GM21360 (cell line): ENCODE measurements at regions not wholly inside any gene's neighbourhood (a gene's known extent, or its start where the extent isn't known, plus 50 kb on each side); places are given as distances from the start of the nearest gene placed in this dataset.

Experiments
- ATAC-seq: cut with Tn5 transposase; IDR thresholded peaks from one replicate; pipeline ENCODE4 v1.9.1; 2021; ENCODE audit warnings: mild to moderate bottlenecking, moderate library complexity; ENCODE audit not compliant: unreplicated experiment

DNA sequence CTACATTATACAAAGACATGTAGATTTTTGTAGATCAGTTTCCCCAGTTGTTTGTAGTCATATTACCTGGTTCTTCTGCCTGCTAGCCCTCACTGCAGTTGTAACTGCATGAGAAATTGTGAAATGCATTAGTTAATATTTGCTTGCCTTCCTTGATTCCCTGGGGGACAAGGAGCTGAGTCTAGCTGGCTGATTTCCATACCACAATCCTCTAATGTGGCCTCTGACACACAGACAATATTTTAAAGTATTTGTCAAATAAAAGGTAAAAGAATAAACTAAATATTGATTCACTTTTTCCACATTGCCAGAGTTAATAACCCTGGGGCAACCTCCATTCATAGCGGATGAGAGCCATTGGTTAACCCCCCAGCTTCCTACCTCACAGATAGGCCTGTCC lies 128.8 kb upstream of the TMEM132C start:
- no peak for ATAC-seq

DNA sequence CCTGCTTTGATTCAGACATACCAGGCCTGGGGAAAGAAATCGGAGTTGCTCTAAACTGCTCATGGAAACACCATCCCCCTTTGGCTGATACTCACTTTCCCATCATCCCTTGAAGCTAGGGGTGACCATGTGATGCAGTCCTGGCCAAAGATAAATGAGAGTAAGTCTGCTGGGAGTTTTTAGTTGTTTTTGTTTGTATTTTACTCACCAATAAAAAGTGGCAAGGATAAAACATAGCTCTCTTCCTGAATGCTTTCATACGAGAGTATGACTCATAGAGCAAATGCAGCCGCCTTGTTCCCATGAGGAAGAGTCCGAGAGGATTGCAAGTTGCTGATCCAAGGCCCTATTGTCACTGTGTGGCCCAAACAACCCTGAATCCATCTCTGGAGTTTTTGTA lies 126.4 kb upstream of the TMEM132C start:
- ATAC-seq = no peak

DNA sequence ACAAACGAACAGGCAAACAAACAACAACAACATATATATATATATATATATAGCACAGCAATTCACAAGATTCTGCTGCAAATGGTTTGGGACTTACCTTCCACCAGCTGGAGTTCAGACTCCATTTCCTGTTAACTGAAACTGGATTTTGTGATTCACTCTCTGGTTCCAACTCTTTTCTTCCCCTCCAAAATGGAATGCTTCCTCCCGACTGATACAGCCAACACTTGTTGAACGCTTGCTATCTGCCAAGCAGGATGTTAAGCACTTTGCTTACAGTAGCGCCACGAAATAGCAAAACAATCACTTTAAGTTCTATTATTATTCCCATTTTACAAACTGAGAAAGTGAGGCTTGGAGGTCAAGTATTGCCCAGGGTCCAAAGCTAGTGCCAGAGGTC lies 116.0 kb upstream of the TMEM132C start:
- ATAC-seq = no peak

DNA sequence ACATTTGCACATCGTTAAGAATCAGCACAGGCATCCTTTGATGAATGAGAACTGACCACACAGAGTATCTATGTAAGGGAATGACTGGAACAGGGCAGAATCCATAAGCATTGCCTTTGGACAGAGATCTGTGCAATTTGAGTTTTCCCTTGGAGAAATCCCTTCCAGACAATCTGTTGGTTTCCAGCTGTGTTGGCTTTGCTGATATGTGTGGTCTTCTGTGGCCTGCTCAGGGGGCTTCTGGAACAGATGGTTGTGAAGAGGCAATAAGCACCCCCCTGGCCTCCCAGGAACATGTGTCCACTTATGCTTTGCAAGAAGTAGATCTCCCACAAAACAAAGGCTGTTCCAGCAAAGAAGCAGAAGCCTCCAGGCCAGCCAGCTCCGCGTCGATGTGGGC lies 111.4 kb upstream of the TMEM132C start:
- ATAC-seq = no peak

DNA sequence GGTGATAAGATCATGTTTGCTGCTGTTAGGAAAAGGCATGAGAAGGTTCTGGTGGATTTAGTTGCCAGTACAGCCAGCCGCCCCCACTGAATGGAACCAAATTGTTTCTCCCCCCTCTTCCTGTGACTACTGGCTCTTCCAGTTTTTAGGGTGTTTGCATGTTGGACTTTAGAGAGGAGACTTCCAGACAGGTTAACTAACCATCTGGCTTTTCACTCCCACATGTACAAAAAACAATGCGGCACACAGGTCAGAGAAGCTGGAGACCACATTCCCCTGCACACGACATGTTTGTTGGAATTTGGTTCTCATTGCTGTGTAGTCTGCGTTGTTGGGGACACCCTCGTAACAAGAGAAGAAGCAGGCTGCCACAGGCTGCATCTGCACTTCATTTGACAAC lies 103.9 kb upstream of the TMEM132C start:
- no peak for ATAC-seq

DNA sequence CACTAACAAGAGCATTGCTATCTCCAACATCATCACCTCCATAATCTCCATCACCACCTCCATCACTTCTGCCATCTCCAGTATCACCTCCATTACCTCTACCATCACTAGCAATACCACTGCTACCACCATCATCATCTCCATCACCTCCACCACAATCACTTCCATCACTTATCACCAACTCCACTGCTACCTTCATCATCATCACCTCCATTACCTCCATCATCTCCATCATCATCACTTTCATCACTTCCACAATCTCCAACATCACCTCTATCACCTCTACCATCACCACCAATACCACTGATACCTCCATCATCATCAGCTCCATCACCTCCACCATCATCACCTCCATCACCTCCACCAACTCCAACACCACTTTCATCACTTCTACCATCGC lies 102.4 kb upstream of the TMEM132C start:
- no peak for ATAC-seq

DNA sequence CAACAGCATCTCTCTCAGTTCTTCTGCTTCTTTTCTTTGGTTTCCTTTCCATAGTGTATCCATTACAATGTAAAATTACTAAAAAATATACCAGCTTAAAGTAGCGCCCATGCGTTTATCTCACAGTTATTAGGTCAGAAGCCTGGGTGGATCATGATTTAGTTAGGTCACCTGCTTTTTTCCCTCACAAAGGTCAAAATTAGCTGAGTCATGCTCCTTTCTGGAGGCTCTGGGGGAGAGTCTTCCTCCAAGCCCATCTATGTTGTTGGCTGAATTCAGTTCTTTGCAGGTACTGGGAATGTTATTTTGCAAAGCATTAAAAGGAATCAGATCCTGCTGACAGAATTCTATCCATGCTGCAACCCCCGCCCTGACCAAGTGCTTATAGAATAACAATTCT lies 101.6 kb upstream of the TMEM132C start:
- no peak for ATAC-seq

DNA sequence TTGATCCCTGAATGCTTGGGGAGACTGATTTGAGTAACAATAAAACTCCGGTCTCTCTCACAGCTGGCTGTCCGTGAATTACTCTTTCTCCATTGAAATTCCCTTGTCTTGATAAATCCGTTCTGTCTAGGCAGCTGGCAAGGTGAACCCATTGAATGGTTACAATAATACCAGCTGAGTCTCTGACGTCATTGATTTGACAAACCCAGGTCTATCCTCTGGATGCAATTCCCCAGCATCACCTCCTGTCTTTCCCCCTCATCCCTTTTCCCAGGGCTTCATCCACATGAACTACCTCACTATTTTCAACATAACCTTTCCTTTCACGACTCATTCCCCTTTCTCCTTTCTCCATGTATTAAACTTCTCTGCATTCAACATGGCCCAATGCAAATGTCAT lies 98.7 kb upstream of the TMEM132C start:
- no peak for ATAC-seq

DNA sequence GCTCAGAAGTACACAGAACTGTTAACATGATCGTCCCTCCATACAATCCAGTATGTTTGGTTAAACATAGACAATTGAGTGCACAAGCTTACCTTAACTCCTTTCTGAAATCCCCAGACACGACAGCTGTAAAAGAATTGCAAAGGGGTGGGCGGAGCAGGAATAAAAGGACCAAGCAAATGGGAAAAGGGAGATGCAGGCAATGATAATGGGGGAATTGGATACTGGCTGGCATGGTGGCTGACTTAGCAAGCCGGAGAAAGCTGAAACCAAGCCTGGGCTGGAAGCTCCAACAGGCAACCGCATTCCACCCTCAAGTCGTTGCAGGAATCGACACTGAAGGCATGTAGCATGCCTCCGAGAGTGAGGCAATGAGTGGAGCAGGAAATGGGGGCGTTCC lies 96.8 kb upstream of the TMEM132C start:
- ATAC-seq = no peak

DNA sequence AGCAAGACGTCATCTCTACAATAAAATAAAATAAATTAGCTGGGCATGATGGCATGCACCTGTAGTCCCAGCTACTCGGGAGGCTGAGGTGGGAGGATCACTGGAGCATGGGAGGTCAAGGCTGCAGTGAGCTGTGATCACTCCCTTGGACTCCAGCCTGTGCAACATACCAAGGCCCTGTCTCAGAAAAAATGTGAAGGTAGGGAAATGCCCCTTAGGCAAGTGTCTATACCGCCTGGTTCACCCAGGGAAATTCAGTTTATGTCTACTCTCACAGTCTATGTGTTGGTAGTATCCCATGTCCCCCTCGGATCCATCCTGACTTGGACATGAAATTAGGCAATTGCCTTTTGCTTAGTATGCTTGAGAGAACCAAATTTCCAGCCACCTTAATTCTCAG lies 88.4 kb upstream of the TMEM132C start:
- no peak for ATAC-seq

DNA sequence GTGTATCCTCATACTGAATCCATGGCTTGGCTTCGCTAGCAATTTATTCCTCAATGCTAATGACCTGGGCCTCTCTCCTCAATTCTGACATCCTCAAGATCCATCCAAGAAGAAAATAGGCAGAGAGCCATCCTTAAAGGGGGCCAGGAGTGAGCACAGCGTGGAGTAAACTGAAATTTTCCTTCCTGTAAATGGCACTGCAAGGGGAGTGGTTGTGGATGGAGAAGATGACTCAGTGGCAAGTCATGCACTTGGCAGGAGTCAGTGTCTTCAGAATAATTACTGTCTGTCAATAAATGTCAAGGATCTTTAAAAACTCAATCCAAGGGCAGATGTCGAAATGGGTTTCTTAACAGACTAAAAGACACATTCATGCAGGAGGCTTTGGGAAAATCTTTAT lies 88.0 kb upstream of the TMEM132C start:
- ATAC-seq = no peak

DNA sequence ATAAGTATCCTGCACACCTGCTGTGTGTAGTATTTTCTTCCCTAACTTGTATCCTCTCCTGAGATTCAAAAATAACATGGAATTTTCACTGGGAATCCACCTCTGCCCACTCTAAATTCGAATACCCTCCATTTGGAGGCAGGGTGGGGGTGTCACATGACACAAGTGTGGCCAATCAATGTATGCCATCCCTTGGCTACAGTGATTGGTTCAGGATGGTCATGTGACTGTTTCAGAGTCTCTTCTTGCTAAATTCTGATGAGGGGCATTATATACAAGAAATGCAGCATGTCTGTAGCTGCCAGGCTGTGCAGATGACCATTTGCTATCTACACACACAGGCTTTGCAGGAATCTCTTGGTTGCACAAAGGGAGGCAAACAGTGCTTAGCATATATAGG lies 86.8 kb upstream of the TMEM132C start:
- no peak for ATAC-seq

DNA sequence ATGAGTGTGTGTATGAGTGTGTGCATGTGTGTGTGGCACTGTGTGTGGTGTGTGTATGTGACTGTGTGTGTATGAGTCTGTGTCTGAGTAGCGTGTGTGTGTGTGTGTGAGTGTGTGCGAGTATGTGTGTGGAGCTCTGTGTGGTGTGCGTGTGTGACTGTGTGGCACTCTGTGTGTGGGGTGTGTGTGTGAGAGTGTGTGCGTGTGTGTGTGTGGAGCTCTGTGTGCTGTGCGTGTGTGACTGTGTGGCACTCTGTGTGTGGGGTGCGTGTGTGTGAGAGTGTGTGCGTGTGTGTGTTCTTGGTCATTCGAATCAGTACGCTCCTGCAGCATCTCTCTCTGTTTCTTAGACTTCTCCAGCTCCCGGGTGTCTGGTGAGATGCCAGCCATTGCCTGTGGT lies 76.9 kb upstream of the TMEM132C start:
- no peak for ATAC-seq

DNA sequence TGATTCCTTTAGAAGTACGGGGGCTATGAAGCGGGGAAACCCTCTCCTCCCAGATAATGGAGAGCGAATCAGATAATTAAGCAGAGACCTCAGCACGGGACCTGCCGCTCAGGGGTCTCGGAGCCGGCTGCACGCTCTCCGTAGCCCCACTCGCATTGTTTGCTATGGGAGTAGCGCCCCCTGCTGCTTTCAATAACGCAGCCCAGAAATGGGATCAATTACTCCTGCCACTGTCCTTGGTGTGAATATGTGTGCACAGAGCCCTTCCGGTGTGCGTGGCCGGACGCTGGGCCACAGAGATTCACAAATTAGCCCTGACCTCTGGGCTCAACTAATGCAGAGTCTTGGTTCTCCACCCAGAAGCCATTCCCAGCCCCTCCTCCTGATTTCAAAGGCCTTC lies 76.4 kb upstream of the TMEM132C start:
- no peak for ATAC-seq

DNA sequence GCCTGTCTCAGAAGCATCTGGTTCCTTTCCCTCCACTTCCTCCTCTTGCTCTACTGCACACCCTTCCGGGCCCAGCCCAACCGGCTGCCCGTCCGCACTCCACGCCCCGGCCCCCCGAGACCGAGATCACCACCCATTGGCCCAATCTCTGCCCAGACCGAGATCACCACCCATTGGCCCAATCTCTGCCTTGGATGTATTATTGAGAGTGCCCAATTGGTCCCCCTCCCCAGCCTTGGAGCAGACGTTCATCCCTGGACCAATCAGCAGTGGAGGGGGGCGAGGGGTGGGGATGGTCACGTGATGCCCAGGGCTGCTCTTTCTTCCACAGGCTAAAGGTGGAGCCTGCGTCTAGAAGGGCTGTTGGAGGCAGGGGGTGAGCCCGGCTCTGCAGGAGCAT lies 75.6 kb upstream of the TMEM132C start:
- ATAC-seq = no peak

DNA sequence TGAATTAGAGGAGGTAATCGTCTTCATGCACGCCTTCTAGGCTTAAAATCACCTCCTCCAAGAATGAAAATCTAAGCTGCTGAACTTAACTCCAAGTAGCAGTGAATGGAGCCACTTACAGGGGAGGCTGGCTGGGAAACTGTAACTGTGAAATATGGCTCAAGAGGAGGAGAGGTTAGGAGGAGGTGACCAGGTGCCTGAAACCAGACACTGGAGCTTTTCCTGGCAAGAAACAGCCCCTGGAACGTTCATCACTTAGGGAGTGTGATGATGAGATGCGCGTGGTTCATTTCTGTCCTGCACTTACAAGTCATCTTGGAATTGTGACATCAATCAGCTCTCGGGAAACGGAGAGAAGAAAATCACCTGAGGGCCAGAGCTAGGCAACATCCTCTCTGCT lies 62.3 kb upstream of the TMEM132C start:
- no peak for ATAC-seq

DNA sequence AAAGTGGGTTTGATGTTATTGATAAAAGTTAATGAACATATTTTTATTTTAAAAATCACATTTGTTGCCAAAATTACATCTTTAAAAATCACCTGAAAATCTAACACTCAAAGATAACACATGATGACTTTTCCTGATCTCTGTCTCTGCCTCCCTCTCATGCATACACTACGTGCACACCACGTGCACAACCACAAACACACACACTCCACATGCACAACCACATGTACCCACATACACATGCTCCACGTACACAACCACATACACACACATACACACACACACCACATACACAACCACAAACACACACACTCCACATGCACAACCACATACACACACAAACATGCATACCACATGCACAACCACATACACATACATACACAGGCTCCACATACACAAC lies 61.8 kb upstream of the TMEM132C start:
- no peak for ATAC-seq

DNA sequence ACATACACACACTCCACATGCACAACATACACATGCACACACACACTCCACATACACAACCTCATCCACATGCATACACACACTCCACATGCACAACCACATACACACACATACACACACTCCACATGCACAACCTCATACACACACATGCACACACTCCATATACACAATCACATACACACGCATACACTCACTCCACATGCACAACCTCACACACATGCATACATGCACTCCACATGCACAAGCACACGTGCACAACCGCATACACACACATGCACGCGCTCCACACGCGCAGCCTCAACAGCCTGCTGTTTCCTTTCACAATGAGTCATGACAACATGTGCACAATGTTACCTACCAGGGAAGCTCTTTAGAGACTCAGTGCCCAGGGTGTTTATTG lies 61.2 kb upstream of the TMEM132C start:
- ATAC-seq = no peak
